Tibial nerve (tissue), 4 donors: ENCODE measurements at regions not wholly inside any gene's neighbourhood (a gene's known extent, or its start where the extent isn't known, plus 50 kb on each side); places are given as distances from the start of the nearest gene placed in this dataset.

Experiments used
- EP300 ChIP-seq, 2 donors: sonication (generic); formaldehyde crosslinking; IDR thresholded peaks; one replicate each; pipeline ENCODE4 v1.6.1; 2017; ENCODE audit warnings: antibody characterized with exemption in 2 of 2, mild to moderate bottlenecking in 1 of 2
- POLR2A ChIP-seq, 2 donors: fragments of 450-650 bp; IDR thresholded peaks; one replicate each; pipeline ENCODE4 v1.6.1; 2017; ENCODE audit warnings: antibody characterized with exemption in 2 of 2, mild to moderate bottlenecking in 2 of 2, moderate library complexity in 2 of 2
- TF ChIP-seq, protein P1 (sequence below), 5 experiments: fragments of 200-600 bp in 3 of 5; fragments of 450-650 bp in 2 of 5; sonication (generic) in 3 of 5; IDR thresholded peaks; one replicate each; pipeline ENCODE4 v1.5.1; 2016 to 2019; ENCODE audit warnings: antibody characterized with exemption in 5 of 5, mild to moderate bottlenecking in 3 of 5, moderate library complexity in 2 of 5

DNA sequence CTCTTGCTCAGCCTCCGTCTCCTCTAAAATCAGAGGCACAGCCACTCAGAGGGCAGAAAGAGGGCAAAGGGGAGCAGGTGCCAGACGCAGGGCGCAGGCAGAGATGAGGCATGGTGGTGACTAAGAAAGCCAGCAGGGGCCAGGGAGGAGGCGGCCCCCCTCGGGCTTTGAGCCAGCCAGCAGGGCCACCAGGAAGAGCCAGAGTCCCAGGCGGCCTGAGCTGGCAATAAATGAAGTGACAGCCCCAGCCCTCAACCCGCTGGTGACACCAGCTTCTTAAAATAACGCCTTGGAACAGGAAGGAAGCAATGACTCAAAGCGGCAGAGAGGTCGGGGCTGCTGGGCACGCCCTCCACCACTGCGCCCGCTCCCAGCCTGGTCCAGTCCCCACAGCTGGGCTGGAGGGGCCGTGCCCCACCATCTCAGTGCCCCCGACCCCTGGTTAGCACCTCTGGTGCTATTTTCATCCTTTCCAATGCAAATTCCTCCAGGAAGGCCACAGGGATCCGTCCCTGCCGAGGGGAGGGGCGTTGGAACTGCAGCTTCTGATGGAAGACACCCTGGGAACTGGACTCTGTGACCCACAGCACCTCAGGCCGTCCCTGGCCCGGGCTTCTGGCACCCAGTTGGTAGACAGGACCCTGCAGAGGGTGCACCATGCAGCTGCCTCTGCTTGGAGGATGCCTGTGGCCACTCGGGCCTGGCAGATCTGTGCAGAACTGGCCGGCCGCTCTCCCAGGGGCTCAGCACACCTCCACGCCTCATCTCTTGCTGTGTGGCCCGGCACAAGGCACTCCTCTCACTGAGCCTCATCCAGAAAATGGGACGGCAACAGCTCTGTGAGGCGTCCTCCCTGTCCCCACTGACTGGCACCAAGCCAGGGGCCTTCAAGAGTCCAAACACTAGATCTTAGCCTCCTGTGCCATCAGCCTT is 113.7 kb downstream of the NCOR2 start:
- TF ChIP-seq, protein P1, sequence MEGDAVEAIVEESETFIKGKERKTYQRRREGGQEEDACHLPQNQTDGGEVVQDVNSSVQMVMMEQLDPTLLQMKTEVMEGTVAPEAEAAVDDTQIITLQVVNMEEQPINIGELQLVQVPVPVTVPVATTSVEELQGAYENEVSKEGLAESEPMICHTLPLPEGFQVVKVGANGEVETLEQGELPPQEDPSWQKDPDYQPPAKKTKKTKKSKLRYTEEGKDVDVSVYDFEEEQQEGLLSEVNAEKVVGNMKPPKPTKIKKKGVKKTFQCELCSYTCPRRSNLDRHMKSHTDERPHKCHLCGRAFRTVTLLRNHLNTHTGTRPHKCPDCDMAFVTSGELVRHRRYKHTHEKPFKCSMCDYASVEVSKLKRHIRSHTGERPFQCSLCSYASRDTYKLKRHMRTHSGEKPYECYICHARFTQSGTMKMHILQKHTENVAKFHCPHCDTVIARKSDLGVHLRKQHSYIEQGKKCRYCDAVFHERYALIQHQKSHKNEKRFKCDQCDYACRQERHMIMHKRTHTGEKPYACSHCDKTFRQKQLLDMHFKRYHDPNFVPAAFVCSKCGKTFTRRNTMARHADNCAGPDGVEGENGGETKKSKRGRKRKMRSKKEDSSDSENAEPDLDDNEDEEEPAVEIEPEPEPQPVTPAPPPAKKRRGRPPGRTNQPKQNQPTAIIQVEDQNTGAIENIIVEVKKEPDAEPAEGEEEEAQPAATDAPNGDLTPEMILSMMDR (IDR thresholded peaks at IDR 0.05) = peak in 1 of 5 experiments; percentile 8
- no peak for TF ChIP-seq POLR2A (IDR thresholded peaks at IDR 0.05)
- peak; percentile 17 to 88 for TF ChIP-seq EP300 (IDR thresholded peaks at IDR 0.05)
